Stomach (tissue), 4 donors: ENCODE measurements at regions not wholly inside any gene's neighbourhood (a gene's known extent, or its start where the extent isn't known, plus 50 kb on each side); places are given as distances from the start of the nearest gene placed in this dataset.

ENCODE experiments used
- CTCF ChIP-seq, 7 experiments: fragments of 450-650 bp in 4 of 7; fragments of 200-600 bp in 3 of 7; sonication (generic) in 3 of 7; IDR thresholded peaks; one replicate each; pipeline ENCODE4 v1.5.1; 2016 to 2019; ENCODE audit warnings: antibody characterized with exemption in 7 of 7, control low read depth in 2 of 7, mild to moderate bottlenecking in 1 of 7
- POLR2A ChIP-seq, 4 donors: fragments of 450-650 bp; IDR thresholded peaks; one replicate each; pipeline ENCODE4 v1.6.1; 2016; ENCODE audit warnings: antibody characterized with exemption in 4 of 4, control low read depth in 2 of 4, mild to moderate bottlenecking in 1 of 4, moderate library complexity in 1 of 4
- POLR2AphosphoS5 ChIP-seq, 3 donors: sonication (generic); formaldehyde crosslinking; IDR thresholded peaks; one replicate each; pipeline ENCODE4 v1.6.1; 2016; ENCODE audit warnings: antibody characterized with exemption in 3 of 3

DNA sequence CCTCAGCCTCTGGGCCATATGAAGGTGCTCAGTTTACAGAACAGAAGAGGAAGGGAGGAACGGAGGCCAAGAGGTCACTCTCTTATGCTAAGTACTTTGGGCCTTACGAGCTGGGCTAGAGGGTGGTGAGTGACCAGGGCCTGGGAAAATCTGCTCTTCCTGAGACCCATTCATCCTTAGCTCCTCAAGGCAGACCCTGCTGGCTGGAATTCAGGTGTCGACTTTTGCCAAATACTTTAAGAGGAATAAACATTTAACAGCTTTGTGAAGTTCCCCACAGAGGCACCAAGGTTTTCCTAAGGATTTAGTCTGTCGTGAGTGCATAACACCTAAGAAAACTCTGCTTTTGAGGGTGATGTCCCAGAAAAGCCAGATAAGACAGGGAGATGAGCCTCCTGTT is 129.7 kb upstream of the SIX2 start:
- TF ChIP-seq POLR2AphosphoS5 (IDR thresholded peaks at IDR 0.05), result no peak
- TF ChIP-seq CTCF (IDR thresholded peaks at IDR 0.05), result no peak
- no peak for TF ChIP-seq POLR2A (IDR thresholded peaks at IDR 0.05)
